Peyer's patch (tissue), 4 donors: ENCODE measurements at regions not wholly inside any gene's neighbourhood (a gene's known extent, or its start where the extent isn't known, plus 50 kb on each side); places are given as distances from the start of the nearest gene placed in this dataset.

Experiments used
- DNase-seq, 3 donors: peaks; one replicate each; pipeline ENCODE4 v3.0.0-alpha.2; 2017 to 2019
- H3K27ac ChIP-seq, 4 donors: fragments of 200-600 bp; sonication (generic); one replicate each; pipeline ENCODE4 v1.5.1; 2016 to 2019
- H3K27me3 ChIP-seq, 2 donors: fragments of 200-600 bp; sonication (generic); one replicate each; pipeline ENCODE4 v1.5.1; 2019
- H3K36me3 ChIP-seq, 3 donors: fragments of 200-600 bp; sonication (generic); one replicate each; pipeline ENCODE4 v1.5.1; 2016 to 2019
- H3K4me1 ChIP-seq, 4 donors: fragments of 200-600 bp; sonication (generic); one replicate each; pipeline ENCODE4 v1.5.1; 2016 to 2019
- H3K4me3 ChIP-seq, 4 donors: fragments of 200-600 bp; sonication (generic); 1 replicate in 3 of 4; 2 replicates in 1 of 4; pipeline ENCODE4 v1.5.1; 2016 to 2019; ENCODE audit warnings: mild to moderate bottlenecking in 1 of 4
- H3K9me3 ChIP-seq, 4 donors: fragments of 200-600 bp; sonication (generic); one replicate each; pipeline ENCODE4 v1.5.1; 2016 to 2019; ENCODE audit warnings: mild to moderate bottlenecking in 1 of 4
- CTCF ChIP-seq, 6 experiments: fragments of 450-650 bp in 4 of 6; fragments of 200-600 bp in 2 of 6; sonication (generic) in 1 of 6; IDR thresholded peaks; one replicate each; pipeline ENCODE4 v1.5.1; 2017 to 2019; ENCODE audit warnings: antibody characterized with exemption in 6 of 6, mild to moderate bottlenecking in 3 of 6, moderate library complexity in 1 of 6
- POLR2A ChIP-seq, 2 donors: fragments of 450-650 bp; IDR thresholded peaks; one replicate each; pipeline ENCODE4 v1.5.1; 2017; ENCODE audit warnings: antibody characterized with exemption in 2 of 2, mild to moderate bottlenecking in 2 of 2, moderate library complexity in 2 of 2

- TF ChIP-seq POLR2A (IDR thresholded peaks at IDR 0.05), result no peak
- no peak for TF ChIP-seq CTCF (IDR thresholded peaks at IDR 0.05)
- H3K4me1 ChIP-seq, result no peaks in the 10 kb centered on the region
- no peak overlapping the region for H3K4me3 ChIP-seq
- no peak for DNase-seq
- H3K36me3 ChIP-seq, result no peaks in the 10 kb centered on the region
- no peaks in the 10 kb centered on the region for H3K27me3 ChIP-seq
- H3K27ac ChIP-seq, result no peak overlapping the region
- H3K9me3 ChIP-seq, result no peaks in the 10 kb centered on the region
These were observed 1496.3 kb downstream of the PCDH7 start for GRCh38 chr4:32216502-32216901.

- TF ChIP-seq POLR2A (IDR thresholded peaks at IDR 0.05), result no peak
- TF ChIP-seq CTCF (IDR thresholded peaks at IDR 0.05), result no peak
These were observed 1499.3 kb downstream of the PCDH7 start for GRCh38 chr4:32219306-32220075.

GRCh38 chr4:32226204-32226603, 1506.0 kb downstream of the PCDH7 start:
- TF ChIP-seq POLR2A (IDR thresholded peaks at IDR 0.05) (no peak), CTCF (IDR thresholded peaks at IDR 0.05) (no peak)
- H3K27ac ChIP-seq, result no peak overlapping the region
- H3K27me3 ChIP-seq, result no peaks in the 10 kb centered on the region
- no peaks in the 10 kb centered on the region for H3K9me3 ChIP-seq
- no peaks in the 10 kb centered on the region for H3K36me3 ChIP-seq
- H3K4me3 ChIP-seq, result no peak overlapping the region
- no peaks in the 10 kb centered on the region for H3K4me1 ChIP-seq
- no peak for DNase-seq

More at GRCh38 chr4:32219306-32220075, 1499.3 kb downstream of the PCDH7 start:
- no peaks in the 10 kb centered on the region for H3K27me3 ChIP-seq
- no peaks in the 10 kb centered on the region for H3K36me3 ChIP-seq
- H3K27ac ChIP-seq, result no peak overlapping the region
- no peak for DNase-seq
- no peaks in the 10 kb centered on the region for H3K4me1 ChIP-seq
- no peaks in the 10 kb centered on the region for H3K9me3 ChIP-seq
- no peak overlapping the region for H3K4me3 ChIP-seq

GRCh38 chr4:32226733-32227132, 1506.6 kb downstream of the PCDH7 start:
- Histone ChIP-seq H3K4me3 (no peak overlapping the region), H3K9me3 (no peaks in the 10 kb centered on the region), H3K36me3 (no peaks in the 10 kb centered on the region), H3K4me1 (no peaks in the 10 kb centered on the region), H3K27me3 (no peaks in the 10 kb centered on the region), H3K27ac (no peak overlapping the region)
- no peak for DNase-seq
- TF ChIP-seq POLR2A (IDR thresholded peaks at IDR 0.05), result no peak
- no peak for TF ChIP-seq CTCF (IDR thresholded peaks at IDR 0.05)

GRCh38 chr4:32243926-32244325, 1523.8 kb downstream of the PCDH7 start:
- no peak for DNase-seq
- TF ChIP-seq POLR2A (IDR thresholded peaks at IDR 0.05) (no peak), CTCF (IDR thresholded peaks at IDR 0.05) (no peak)
- Histone ChIP-seq H3K27ac (no peak overlapping the region), H3K36me3 (no peaks in the 10 kb centered on the region), H3K4me1 (no peaks in the 10 kb centered on the region), H3K27me3 (no peaks in the 10 kb centered on the region), H3K4me3 (no peak overlapping the region), H3K9me3 (no peaks in the 10 kb centered on the region)
